ENCODE measurements at regions not wholly inside any gene's neighbourhood (a gene's known extent, or its start where the extent isn't known, plus 50 kb on each side); places are given as distances from the start of the nearest gene placed in this dataset.
A peak's percentile ranks its signal among the peaks of the same experiment; 100 is the strongest.

GRCh38 chr9:107940616-107941595, 451.3 kb upstream of the KLF4 start:
- peaks cover 15 to 25% of the 10 kb centered on the region in 2 donors for H3K27me3 Mint-ChIP-seq

GRCh38 chr9:107938801-107939386, 449.3 kb upstream of the KLF4 start:
- peaks cover 0 to 2% of the 10 kb centered on the region in 2 donors for H3K4me1 Mint-ChIP-seq

More at GRCh38 chr9:107940616-107941595, 451.3 kb upstream of the KLF4 start:
- Mint-ChIP-seq H3K4me1 (peaks cover 0 to 2% of the 10 kb centered on the region in 2 donors), H3K9me3 (peaks cover 0 to 5% of the 10 kb centered on the region in 2 donors), H3K36me3 (peaks cover 0 to 3% of the 10 kb centered on the region in 2 donors), H3K4me3 (no peak overlapping the region), H3K27ac (no peak overlapping the region)
- DNase-seq = no peak
- ATAC-seq (replicated peaks) = no peak

GRCh38 chr9:107935931-107936330, 446.4 kb upstream of the KLF4 start:
- H3K4me1 Mint-ChIP-seq = peaks cover 0 to 2% of the 10 kb centered on the region in 2 donors
- H3K27me3 Mint-ChIP-seq = peaks cover 10 to 15% of the 10 kb centered on the region in 2 donors
- DNase-seq = no peak
- no peak overlapping the region for H3K27ac Mint-ChIP-seq
- H3K36me3 Mint-ChIP-seq = no peaks in the 10 kb centered on the region
- peaks cover 0 to 1% of the 10 kb centered on the region in 2 donors for H3K9me3 Mint-ChIP-seq
- ATAC-seq (replicated peaks) = no peak
- H3K4me3 Mint-ChIP-seq = no peak overlapping the region

More at GRCh38 chr9:107938801-107939386, 449.3 kb upstream of the KLF4 start:
- peaks cover 15 to 26% of the 10 kb centered on the region in 2 donors for H3K27me3 Mint-ChIP-seq
- H3K27ac Mint-ChIP-seq = no peak overlapping the region
- peaks cover 0 to 3% of the 10 kb centered on the region in 2 donors for H3K36me3 Mint-ChIP-seq
- H3K4me3 Mint-ChIP-seq = no peak overlapping the region
- DNase-seq = no peak
- H3K9me3 Mint-ChIP-seq = peaks cover 0 to 6% of the 10 kb centered on the region in 2 donors
- no peak for ATAC-seq (replicated peaks)

- Mint-ChIP-seq H3K4me3 (no peak overlapping the region), H3K27ac (no peak overlapping the region), H3K4me1 (peaks cover 3 to 7% of the 10 kb centered on the region in 2 donors), H3K27me3 (peaks cover 0 to 6% of the 10 kb centered on the region in 2 donors), H3K9me3 (peaks cover 0 to 1% of the 10 kb centered on the region in 2 donors), H3K36me3 (peaks cover 0 to under 1% of the 10 kb centered on the region in 2 donors)
- DNase-seq = no peak
- no peak for ATAC-seq (replicated peaks)
Observed at GRCh38 chr9:107933516-107933915, 443.9 kb upstream of the KLF4 start.

GRCh38 chr9:107933097-107933496, 443.5 kb upstream of the KLF4 start:
- peaks cover 0 to 1% of the 10 kb centered on the region in 2 donors for H3K9me3 Mint-ChIP-seq
- H3K36me3 Mint-ChIP-seq = peaks cover 0 to 2% of the 10 kb centered on the region in 2 donors
- peaks cover 0 to 6% of the 10 kb centered on the region in 2 donors for H3K27me3 Mint-ChIP-seq
- no peak for DNase-seq
- no peak for ATAC-seq (replicated peaks)
- no peak overlapping the region for H3K4me3 Mint-ChIP-seq
- peaks cover 3 to 7% of the 10 kb centered on the region in 2 donors for H3K4me1 Mint-ChIP-seq
- no peak overlapping the region for H3K27ac Mint-ChIP-seq

GRCh38 chr9:107932601-107933000, 443.0 kb upstream of the KLF4 start:
- Mint-ChIP-seq H3K4me3 (no peak overlapping the region), H3K9me3 (peaks cover 0 to 1% of the 10 kb centered on the region in 2 donors), H3K27me3 (peaks cover 0 to 6% of the 10 kb centered on the region in 2 donors), H3K27ac (no peak overlapping the region), H3K4me1 (peaks cover 3 to 7% of the 10 kb centered on the region in 2 donors), H3K36me3 (peaks cover 0 to 2% of the 10 kb centered on the region in 2 donors)
- no peak for ATAC-seq (replicated peaks)
- DNase-seq = no peak

- ATAC-seq (replicated peaks) (no peak), DNase-seq (no peak)
- H3K4me1 Mint-ChIP-seq = peaks cover 3 to 7% of the 10 kb centered on the region in 2 donors
Observed at GRCh38 chr9:107932046-107932445, 442.5 kb upstream of the KLF4 start.

GRCh38 chr9:107931071-107931715, 441.6 kb upstream of the KLF4 start:
- Mint-ChIP-seq H3K9me3 (peaks cover 0 to 1% of the 10 kb centered on the region in 2 donors), H3K36me3 (peaks cover 0 to 2% of the 10 kb centered on the region in 2 donors), H3K27me3 (peaks cover 0 to 5% of the 10 kb centered on the region in 2 donors), H3K27ac (no peak overlapping the region), H3K4me1 (peaks cover 3 to 7% of the 10 kb centered on the region in 2 donors), H3K4me3 (no peak overlapping the region)
- DNase-seq (no peak), ATAC-seq (replicated peaks) (no peak)

More at GRCh38 chr9:107932046-107932445, 442.5 kb upstream of the KLF4 start:
- Mint-ChIP-seq H3K4me3 (no peak overlapping the region), H3K9me3 (peaks cover 0 to 1% of the 10 kb centered on the region in 2 donors), H3K27me3 (peaks cover 0 to 6% of the 10 kb centered on the region in 2 donors), H3K36me3 (peaks cover 0 to 2% of the 10 kb centered on the region in 2 donors), H3K27ac (no peak overlapping the region)

GRCh38 chr9:107929443-107929842, 439.9 kb upstream of the KLF4 start:
- peaks cover 3 to 7% of the 10 kb centered on the region in 2 donors for H3K4me1 Mint-ChIP-seq
- ATAC-seq (replicated peaks) (peak in 1 of 2 donors; percentile 29), DNase-seq (no peak)
- H3K27me3 Mint-ChIP-seq = no peaks in the 10 kb centered on the region
- no peak overlapping the region for H3K4me3 Mint-ChIP-seq
- H3K36me3 Mint-ChIP-seq = peaks cover 2 to 4% of the 10 kb centered on the region in 2 donors
- H3K27ac Mint-ChIP-seq = no peak overlapping the region
- H3K9me3 Mint-ChIP-seq = peaks cover 0 to 2% of the 10 kb centered on the region in 2 donors

- H3K4me3 Mint-ChIP-seq = no peak overlapping the region
- H3K27ac Mint-ChIP-seq = no peak overlapping the region
- peaks cover 0 to 2% of the 10 kb centered on the region in 2 donors for H3K9me3 Mint-ChIP-seq
- peaks cover 2 to 4% of the 10 kb centered on the region in 2 donors for H3K36me3 Mint-ChIP-seq
- DNase-seq (no peak), ATAC-seq (replicated peaks) (no peak)
- no peaks in the 10 kb centered on the region for H3K27me3 Mint-ChIP-seq
- H3K4me1 Mint-ChIP-seq = peaks cover 3 to 7% of the 10 kb centered on the region in 2 donors
Observed at GRCh38 chr9:107928701-107929371, 439.3 kb upstream of the KLF4 start.

GRCh38 chr9:107927276-107927675, 437.7 kb upstream of the KLF4 start:
- Mint-ChIP-seq H3K4me3 (no peak overlapping the region), H3K4me1 (peaks cover 3 to 7% of the 10 kb centered on the region in 2 donors), H3K27me3 (no peaks in the 10 kb centered on the region), H3K36me3 (peaks cover 2 to 4% of the 10 kb centered on the region in 2 donors), H3K9me3 (peaks cover 0 to 2% of the 10 kb centered on the region in 2 donors), H3K27ac (no peak overlapping the region)
- DNase-seq = no peak
- ATAC-seq (replicated peaks) = no peak

GRCh38 chr9:107925749-107926297, 436.3 kb upstream of the KLF4 start:
- H3K4me1 Mint-ChIP-seq = peaks cover 3 to 7% of the 10 kb centered on the region in 2 donors
- peaks cover 4 to 6% of the 10 kb centered on the region in 2 donors for H3K27me3 Mint-ChIP-seq
- no peak for ATAC-seq (replicated peaks)
- H3K9me3 Mint-ChIP-seq = peaks cover 0 to 2% of the 10 kb centered on the region in 2 donors
- H3K4me3 Mint-ChIP-seq = no peak overlapping the region
- H3K27ac Mint-ChIP-seq = no peak overlapping the region
- no peak for DNase-seq
- peaks cover 2 to 4% of the 10 kb centered on the region in 2 donors for H3K36me3 Mint-ChIP-seq

- no peak overlapping the region for H3K4me3 Mint-ChIP-seq
Observed at GRCh38 chr9:107922260-107922659, 432.7 kb upstream of the KLF4 start.

More at GRCh38 chr9:107922260-107922659, 432.7 kb upstream of the KLF4 start:
- no peak overlapping the region for H3K27ac Mint-ChIP-seq
- H3K27me3 Mint-ChIP-seq = peaks cover 4 to 6% of the 10 kb centered on the region in 2 donors
- H3K4me1 Mint-ChIP-seq = no peaks in the 10 kb centered on the region
- peaks cover 0 to 4% of the 10 kb centered on the region in 2 donors for H3K36me3 Mint-ChIP-seq
- peaks cover 0 to 2% of the 10 kb centered on the region in 2 donors for H3K9me3 Mint-ChIP-seq
- no peak for ATAC-seq (replicated peaks)
- DNase-seq = no peak

All from stimulated activated naive B cell treated with anti-CD40 and anti-IgM and Interleukin-4, amounts not matched to agents 10 μg/mL and 1 μg/mL and 100 μg/mL, for 72 hours (primary cell).